Activated CD8-positive, alpha-beta memory T cell treated with anti-CD3 and anti-CD28 coated beads for 4 hours (primary cell): ENCODE measurements at regions not wholly inside any gene's neighbourhood (a gene's known extent, or its start where the extent isn't known, plus 50 kb on each side); places are given as distances from the start of the nearest gene placed in this dataset.
"Not testable (repeated sequence)": the region's sequence is repeated elsewhere in the genome, so short reads cannot be mapped to it uniquely, and the experiment has no call there.

Experiments used
- DNase-seq, 2 donors: peaks; one replicate each; pipeline ENCODE4 v3.0.0-alpha.2; 2020; ENCODE audit warnings: low read depth in 2 of 2

DNA sequence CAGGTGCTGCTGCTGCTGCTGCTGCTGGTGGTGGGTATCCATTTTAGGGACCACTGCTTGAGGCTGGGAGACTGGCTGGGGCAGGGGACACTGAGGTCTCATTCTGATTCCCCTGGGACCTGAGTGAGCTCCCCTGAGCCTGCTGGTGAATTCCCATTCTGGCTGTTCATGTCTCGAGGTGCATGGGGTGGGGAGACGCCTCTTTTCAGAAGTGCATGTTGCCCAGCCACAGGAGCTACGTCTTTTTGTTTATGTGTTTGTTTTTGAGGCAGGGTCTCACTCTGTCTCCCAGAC lies 133.4 kb downstream of the RHOU start:
- DNase-seq, result no peak

DNA sequence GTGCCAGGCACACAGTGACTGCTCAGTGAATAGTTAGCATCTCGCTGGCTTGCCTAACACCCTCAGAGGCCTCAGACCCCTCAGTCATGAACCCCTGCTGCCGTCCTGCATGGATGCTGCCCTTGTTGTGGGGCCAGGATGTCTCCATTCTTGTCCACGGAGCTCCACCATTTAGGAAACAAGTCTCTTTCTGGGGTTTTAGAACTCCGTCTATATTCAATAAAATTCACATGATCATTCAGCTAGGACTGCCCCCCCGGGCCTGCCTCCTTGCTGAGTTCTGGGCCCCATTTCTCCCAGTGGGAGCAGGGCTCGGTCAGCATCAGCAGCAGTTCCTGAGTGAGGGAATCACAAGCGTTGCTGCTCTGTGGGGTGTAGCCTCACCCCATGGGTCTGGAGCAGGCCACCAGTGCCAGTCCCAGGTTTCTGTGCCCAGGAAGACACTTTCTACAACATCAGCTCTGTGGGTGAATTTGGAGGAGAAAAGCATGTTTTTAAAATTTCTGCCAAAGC lies 134.1 kb downstream of the RHOU start:
- no peak for DNase-seq

DNA sequence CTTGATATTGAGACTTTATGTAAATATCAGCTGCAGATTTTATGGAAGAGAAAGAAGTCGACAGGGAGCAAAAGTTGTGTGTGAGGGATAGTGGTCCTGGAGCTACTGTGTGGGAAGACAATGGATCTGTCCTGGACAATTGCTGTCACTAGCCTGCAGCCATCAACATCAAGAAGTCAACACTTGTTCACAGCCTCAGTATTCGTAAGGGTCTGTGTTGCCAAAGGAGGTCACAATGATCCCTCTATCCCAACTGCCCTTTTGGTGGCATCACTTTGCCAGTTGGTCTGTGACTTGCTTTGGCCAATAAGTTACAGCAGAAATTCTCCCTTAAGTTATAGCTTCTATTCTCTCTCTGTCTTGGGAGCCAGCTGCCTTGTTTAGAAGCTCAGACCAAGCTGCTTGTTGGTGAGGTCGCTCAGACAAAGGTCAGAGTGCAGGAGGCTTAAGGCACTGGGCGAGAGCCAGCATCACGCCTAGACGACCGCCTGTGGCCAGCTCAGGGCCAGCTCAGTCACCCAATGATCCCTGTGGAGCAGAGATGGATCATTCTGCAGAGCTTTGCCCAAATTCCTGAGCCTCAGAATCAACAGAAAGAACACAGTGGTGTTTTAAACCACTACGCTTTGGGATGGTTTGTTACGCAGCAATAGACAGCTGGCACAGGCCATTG lies 134.9 kb downstream of the RHOU start:
- no peak for DNase-seq

DNA sequence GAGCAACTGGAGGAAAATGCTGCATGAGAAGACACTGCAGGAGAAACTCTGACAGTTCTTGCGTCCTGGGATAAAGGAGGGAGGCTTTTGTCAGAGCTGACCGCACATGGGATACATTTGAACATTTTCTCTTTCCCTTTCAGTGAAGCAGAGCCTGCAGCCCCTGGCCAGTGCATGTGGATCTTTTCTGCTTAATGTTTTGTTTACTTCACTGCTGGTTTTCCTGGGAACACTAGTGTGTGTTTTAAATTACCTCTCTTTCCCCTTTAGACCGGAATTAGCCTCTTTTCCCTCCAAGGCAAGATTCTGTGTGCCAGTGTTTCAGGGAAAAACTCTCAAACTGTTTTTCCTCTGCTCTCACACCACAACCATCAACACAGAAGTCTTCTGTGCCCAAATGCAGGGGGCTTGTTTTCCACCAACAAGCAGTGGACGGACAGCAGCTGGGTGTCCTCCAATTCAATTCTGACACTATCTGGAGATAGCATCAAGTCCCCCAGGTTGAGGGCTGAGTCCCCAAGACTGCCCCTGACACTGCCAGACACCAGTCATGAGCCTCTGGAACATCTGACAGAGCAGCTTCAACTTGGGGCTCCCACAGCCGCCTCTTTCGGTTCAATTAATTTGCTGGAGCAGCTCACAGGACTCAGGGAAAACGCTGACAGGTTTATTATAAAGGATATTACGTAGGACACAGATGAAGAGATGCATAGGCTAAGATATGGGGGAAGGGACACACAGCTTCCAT lies 136.2 kb downstream of the RHOU start:
- no peak for DNase-seq

DNA sequence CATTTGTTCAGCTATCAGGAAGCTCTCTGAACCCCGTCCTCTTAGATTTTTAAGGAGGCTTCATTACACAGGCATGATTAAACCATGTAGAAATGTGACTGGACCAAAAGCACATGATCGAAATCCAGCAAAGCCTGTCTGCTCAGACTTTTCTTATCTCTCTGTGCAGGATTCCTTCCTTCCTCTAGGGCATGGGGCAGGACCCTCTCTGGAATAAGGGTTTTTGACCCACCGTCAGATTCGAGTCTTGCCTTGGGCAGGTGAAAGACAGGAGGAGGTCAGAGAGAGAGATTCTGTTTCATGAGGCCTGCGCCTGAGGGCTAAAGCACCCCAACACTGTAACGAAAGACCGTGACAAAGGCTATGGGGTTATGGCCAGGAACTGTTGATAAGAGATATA lies 136.8 kb downstream of the RHOU start:
- DNase-seq, result no peak

DNA sequence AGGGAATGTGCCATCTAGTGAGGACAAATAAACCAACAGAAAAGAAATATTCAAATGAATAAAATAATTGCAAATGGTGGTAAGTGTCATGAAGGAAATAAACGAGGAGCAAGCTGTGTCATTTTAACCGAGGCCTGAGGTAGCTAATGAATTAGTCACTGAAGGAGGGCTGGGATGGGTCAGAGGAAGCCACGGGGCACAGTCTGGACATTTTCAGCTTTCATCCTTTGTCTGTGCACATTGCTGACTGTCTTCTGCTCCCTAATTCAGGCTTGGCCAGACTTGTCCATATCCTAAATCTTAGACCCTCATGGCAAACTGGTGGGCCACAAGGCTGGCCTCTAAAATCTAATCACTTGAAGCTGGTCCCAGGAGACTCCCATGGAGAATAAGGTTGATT lies 138.4 kb downstream of the RHOU start:
- no peak for DNase-seq

DNA sequence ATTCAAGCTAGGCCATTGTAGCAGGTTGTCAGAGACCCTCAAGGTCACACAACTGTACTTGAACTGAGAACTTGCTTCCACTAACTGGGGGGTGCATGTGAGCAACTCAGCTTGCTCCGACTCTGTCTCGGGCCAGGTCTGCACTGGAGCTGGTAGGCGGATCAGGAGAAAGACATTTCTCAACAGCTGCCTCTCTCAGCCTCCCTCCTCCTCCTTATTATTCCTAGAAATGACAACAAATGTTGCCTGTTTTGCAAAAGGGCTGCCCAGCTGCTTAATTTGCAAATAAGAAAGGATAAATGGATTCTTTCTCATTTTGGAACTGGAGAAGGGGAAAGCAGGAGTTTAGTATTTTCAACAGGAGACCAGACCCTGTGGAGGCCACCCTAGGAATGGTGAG lies 140.5 kb downstream of the RHOU start:
- DNase-seq, result no peak

DNA sequence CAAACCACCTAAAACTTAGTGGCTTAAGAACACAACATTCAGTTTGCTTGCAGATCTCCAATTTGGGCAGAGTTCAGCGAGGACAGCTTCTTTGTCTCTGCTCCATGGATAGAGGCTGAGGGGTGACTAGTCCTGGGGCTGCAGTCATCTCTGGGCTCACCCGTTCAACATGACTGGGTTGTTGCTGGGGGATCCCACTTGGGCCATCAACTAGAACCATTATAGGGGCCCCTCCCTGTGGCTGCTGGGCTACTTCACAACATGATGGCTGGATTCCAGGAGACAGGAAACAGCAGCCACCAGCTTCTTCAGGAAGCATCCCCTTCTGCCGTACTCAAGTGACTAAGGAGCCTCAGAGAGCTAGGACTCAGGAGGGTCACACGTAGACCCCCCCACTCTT lies 140.9 kb downstream of the RHOU start:
- no peak for DNase-seq

DNA sequence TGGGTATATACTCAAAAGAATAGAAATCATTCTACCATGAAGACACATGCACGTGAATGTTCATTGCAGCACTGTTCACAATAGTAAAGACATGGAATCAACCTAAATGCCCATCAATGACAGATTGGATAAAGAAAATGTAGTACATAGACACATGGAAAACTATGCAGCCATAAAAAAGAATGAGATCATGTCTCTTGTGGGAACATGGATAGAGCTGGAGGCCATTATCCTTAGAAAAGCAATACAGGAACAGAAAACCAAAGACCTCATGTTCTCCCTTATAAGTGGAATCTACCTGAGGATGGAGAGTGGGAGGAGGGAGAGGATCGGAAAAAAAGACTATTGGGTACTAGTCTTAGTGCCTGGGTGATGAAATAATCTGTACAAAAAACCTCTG lies 143.9 kb downstream of the RHOU start:
- no peak for DNase-seq

DNA sequence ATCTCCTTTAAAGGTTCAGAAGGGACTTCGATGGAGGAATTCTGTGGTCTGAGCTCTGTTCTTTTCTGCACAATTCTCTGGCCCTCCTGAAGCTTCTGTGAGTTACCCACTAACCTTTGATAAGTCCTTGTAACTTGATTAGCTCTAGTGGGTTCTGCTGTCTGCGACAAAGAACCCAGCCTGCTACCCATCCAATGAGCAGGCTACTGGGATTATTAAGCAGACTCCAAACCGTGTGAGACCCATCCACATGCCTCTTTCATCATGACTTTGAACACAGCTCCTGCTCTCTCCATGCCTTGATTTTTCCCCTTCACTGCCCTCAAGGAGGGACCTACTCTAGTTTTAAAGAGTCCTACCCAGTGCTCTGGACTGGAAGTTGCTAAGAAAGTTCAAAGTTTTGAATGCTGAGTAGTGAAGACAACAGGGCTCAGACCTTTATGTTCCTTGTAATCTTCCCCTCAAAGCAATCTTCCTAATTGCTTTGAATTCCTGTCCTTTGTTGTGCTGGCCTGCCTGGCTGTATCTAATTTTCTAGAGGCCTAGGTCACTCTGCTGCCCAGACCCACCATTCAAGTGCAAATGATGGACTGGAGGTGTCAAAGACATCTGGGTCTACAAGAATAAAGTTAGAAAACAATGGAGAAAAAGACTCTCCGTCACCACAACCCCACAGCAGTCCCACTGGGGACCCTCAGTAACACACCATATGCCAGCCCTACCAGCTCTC lies 146.9 kb downstream of the RHOU start:
- no peak for DNase-seq

DNA sequence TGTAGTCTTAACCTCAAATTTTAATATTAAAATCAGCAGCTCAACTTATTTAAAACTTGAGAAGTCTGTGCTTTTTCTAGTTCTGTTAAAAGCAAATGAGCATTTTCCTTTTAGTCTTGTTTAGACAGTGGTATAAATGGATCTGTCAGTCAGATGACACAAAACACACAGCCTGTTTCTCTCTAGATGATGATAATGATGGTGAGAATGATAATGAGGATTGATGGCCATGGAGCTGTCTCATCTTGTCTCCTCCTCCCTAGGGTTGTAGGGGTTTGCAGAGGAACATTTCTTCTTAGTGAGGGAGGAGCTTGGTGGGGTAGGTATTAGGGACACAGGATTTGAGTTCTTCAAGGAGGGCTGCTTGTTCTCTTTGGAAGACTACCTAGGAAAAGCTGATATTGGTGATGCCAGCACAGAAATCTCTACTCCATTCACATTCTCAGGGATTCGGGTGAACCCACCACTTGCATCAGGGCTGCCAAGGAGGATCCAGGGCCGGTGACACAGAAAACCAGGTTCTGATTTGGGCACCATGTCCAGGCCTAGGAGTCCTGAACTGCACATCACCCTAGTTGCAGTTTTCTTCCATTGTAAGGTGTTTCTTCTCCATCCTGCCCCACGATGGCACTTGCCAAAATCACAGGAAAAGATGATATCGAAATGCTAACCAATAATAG lies 147.6 kb downstream of the RHOU start:
- no peak for DNase-seq

DNA sequence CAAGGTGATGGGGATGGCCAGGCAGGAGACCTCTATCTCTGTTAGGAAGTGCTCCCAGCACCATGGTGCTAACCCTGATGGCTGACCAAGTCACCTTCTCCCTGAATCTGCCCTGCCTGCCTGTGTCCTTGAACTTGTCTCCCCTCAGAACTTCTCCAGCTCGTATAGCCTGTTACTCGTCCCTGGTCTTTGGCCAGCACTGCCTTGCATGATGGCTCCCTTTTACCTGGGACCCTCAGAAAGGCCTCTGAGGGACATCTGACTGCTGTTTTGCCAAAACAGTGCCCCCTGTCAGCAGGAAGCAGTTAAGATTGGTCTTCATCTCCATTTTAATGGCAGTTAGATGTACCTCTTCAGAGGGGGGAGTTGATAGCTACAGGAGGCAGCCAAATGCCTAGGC lies 148.3 kb downstream of the RHOU start:
- DNase-seq, result no peak

DNA sequence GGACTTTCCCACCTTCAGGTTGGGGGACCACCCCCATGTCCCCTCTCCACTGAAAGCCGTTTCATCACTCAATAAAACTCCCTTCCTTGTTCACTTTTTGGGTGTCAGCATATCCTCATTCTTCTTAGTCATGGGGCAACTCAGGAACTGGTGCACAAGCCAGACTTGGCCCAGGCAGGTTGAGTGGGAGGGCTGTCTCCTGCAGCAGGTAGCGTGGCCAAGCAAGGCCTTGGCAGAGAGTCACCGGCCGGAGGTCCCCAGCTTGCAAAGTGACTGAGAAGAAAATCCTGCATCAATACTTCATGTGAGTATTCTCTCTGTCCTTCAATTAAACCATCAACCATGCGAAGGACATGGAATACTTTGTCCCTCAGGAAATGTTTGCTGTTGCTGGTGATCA lies 148.9 kb downstream of the RHOU start:
- no peak for DNase-seq

DNA sequence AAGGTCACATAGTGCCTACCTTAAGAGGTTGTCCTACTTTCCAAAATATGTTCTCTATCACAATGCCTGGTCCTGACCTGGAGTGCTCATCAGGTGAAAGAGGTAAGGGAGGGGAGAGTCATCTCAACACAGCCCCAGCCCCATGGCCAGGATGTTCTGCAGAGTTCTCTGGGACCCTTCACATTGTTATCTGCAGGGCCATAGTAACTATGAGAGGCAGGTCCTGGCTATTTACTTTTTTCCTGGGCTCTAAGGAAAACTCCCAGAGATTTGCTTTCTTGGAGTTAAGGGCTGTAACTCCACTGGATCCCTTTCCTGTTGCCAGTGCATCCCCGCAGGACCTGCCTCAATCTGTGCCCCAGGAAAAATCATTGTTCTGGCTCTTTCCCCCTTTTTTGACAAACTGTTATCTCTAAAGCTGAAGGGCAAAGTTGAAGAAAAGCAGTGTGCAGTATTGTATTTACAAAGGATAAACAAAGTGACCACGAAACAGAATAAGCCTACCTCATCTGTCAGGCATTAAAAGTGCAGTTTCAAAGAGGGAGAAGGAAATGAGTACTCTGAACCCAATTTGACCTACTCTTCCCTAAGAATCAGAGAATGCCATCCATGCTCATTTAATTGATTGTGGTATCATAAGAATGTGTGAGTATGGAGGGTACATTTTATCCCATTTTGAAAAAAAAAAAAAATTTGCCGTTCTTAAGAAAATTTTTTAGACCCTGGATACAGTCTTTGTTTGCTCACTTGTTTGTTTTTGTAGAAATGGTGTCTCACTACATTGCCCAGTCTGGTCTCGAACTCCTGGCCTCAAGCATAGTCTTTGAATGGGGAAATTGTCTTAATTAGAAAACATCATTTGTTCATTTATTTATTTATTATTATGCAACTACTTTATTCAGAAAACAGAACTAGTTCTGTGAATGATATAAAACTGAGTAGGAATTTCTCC lies 149.6 kb downstream of the RHOU start:
- DNase-seq, result no peak

DNA sequence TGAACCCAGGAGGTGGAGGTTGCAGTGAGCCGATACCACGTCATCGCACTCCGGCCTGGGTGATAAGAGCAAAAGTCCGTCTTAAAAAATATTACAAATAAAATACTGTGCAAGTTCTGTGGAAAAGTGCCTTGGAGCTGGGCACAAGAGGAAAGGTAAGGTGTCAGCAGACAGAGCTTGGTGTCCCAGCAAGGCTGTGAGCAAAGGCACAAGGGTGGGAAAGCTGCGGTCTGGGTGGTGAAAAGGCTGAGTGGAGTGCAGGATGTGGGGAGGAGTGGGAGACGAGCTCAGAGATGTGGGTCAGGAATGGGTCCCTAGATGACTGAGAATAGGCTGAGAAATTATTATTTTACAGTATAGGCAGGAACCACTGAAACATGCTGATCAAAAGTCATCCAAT lies 150.6 kb downstream of the RHOU start:
- no peak for DNase-seq

DNA sequence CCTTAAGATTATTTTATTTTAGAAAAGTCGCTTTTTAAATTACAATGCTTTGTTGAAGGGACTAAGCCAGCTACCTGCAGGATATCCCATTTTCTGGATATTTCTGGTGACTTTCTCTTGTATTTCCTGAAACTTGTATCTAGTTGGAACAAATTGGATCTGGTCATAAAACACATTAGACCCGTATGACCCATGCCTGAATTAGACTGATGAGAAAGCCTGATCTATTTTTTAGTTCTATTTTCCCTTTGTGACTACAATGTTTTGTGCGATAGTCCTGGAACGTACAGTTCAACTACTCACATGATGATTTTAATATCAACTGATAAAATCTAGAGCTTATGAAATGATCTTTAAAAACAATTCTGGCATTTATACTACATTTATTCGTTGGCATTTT lies 151.8 kb downstream of the RHOU start:
- no peak for DNase-seq

DNA sequence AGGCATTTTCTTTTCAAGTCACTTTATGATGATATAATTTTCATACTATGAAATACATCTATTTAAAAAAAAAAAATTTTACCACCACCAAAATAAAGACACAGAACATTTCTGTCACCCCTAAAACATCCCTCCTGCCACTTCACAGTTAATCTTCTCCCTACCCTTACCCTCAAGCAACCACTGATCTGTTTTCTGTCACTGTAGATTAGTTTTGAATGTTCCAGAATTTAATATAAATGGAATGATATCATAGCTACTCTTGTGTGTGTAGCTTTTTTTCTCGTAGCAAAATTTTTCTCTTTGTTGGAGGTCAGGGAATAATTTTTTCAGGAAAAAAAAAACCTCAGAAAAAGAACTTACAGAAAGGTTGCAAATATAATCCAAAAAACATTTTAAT lies 152.7 kb downstream of the RHOU start:
- no peak for DNase-seq

DNA sequence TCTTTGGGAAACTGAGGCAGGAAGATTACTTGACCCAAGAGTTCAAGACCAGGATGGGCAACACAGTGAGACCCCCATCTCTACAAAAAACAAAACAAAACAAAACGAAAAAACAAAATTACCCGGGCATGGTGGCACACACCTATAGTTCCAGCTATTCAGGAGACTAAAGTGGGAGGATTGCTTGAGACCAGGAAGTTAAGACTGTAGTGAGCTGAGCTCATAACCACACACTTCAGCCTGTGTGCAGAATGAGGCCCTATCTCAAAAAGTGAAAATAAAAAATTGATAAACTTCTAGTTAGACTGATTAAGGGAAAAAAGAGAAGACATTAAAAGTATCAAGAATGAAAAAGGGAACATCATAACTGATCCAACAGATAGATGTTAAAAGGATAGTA lies 154.0 kb downstream of the RHOU start:
- no peak for DNase-seq

DNA sequence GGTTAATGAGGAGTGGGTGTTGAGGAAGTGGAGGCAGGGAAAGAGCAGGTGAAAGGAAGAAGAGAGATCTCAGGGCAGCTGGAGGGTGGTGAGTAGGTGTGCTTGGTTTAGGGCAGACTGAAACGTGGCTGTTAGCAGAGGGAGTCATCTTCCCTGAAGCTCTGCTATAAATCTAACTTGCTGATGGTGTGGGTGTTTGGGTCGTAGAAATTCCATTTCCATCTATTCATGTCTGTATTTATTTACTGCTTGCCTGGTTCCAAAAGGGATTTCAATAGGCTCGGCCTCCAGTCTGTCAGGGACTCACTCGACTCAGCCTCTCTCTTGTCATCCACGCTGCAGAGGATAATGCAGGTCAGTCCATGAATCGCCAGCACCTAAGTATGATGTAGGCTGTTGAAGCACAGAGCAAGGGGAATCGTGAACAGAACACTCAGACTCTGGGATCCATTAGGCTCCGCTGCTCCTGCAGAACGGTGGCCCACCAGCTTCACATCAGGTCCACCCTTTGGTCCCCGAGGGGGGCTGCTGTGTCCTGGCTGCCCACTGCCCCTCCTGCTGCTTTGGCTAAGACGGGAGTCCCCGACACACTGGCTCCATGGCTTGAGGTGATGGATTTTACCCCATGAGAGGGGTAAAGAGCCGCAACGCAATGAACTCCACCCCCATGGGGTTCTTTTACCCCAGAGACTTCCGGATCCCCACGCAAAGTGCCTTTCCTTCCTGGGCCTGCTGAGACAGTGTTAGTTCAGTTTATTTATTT lies 156.2 kb downstream of the RHOU start:
- DNase-seq, result no peak

DNA sequence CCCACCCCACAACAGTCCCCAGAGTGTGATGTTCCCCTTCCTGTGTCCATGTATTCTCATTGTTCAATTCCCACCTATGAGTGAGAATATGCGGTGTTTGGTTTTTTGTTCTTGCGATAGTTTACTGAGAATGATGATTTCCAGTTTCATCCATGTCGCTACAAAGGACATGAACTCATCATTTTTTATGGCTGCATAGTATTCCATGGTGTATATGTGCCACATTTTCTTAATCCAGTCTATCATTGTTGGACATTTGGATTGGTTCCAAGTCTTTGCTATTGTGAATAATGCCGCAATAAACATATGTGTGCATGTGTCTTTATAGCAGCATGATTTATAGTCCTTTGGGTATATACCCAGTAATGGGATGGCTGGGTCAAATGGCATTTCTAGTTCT lies 156.9 kb downstream of the RHOU start:
- not testable (repeated sequence) for DNase-seq
